GM18520 (cell line): ENCODE measurements at regions not wholly inside any gene's neighbourhood (a gene's known extent, or its start where the extent isn't known, plus 50 kb on each side); places are given as distances from the start of the nearest gene placed in this dataset.
"Not testable (repeated sequence)": the region's sequence is repeated elsewhere in the genome, so short reads cannot be mapped to it uniquely, and the experiment has no call there.

ENCODE experiments used
- ATAC-seq: cut with Tn5 transposase; IDR thresholded peaks from one replicate; pipeline ENCODE4 v1.9.1; 2021; ENCODE audit not compliant: unreplicated experiment

- not testable (repeated sequence) for ATAC-seq
Observed at GRCh38 chr9:115692868-115693267, 460.7 kb upstream of the PAPPA start.

DNA sequence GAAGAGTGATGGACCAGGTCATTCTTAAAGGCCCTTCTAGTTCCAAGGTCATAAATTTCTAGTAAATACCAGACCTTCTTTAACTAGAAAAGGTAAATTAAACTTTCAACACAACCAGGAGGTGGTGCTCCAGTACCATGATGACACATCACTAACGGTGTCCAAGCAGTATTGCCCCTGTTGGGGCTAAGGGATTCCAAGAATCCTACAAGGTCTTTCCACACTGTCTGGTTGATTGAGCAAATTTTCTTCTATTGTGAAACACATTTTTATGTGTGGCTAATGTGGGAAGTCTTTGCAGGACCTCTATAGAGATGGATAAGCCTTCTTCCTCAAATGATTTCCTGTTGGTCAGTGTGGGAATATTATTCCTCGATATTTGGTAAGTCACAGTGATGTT, 459.6 kb upstream of the PAPPA start:
- no peak for ATAC-seq

DNA sequence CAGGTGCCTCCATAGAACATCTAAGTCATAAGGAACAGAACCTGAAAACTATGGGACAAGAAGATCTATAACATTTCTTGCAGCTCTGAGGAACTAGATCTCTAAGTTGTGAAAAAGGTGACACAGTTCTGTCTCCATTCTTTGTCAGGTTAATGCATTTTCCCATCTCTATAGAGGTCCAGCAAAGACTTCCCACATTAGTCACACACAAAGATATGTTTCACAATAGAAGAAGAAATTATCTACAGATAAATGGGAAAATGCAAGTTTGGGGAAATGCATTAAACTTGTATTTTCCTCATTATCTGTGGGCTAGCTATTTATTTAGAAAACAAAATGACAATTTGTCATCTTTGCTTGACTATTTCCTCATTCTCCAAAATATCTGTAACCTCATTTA, 458.6 kb upstream of the PAPPA start:
- ATAC-seq = no peak

GRCh38 chr9:115712981-115713380, 440.6 kb upstream of the PAPPA start:
- ATAC-seq = no peak

DNA sequence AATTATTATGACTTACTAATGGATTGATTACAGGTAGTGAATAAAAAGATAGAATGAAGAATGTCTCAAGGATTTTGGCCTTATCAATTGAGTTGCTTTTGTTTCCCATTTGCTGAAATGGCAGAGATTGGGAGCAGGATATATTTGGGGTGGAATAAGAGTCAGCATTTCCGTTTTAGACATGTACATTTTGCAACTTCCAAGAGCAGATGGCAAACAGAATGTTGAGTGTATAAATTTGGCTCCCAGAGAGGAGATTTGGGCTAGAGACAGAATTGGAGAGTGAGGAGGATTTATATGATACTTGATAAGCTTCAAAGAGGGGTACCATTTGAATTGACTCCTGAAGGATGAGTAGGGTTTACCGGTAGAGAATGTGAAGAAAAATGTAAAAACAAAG, 437.9 kb upstream of the PAPPA start:
- no peak for ATAC-seq

GRCh38 chr9:115717298-115717697, 436.3 kb upstream of the PAPPA start:
- ATAC-seq = no peak

DNA sequence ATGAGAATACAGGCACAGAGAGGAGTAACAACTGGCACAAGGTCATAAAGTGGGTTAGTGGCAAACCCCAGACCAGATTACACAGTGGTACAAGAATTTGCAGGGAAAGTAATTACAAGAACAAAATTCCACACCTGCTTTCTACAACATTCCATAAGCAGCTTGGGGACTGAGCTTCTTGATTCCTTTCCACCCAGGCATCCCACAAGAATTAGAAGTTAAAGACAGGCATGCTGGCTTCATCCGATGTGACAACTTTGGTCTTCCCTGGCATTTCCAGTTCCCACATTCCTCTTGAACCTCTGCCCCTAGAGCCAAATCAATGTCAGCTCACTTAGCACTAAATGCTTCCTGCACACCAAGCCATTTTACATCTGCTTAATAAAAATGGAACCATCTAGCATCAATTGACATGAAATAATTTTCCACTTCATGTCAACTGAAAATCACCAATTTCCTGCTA, 435.8 kb upstream of the PAPPA start:
- no peak for ATAC-seq

- no peak for ATAC-seq
Observed at GRCh38 chr9:115730396-115730795, 423.2 kb upstream of the PAPPA start.

- ATAC-seq = no peak
Observed at GRCh38 chr9:115730845-115731244, 422.7 kb upstream of the PAPPA start.

GRCh38 chr9:115733318-115734110, 420.1 kb upstream of the PAPPA start:
- ATAC-seq = no peak

- ATAC-seq = no peak
Observed at GRCh38 chr9:115739096-115739875, 414.3 kb upstream of the PAPPA start.

DNA sequence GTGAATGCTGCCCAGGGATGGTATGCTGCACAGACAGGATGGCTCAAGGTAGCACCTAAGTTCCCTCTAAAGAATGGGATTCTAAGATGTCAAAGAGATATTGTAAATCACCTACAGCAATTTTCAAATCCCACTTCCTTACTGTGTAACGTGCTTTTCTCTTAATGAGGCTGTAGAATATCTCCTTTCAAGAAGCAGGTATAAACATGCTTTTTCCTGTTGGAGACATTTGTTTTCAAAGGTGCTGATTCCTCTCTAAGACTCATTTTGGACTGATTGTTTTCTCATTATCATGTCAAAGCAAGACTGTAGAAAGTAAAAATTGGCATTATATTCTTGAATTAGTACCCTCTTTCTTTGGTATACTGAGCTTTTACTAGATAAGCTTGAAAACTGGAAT, 412.6 kb upstream of the PAPPA start:
- no peak for ATAC-seq

- ATAC-seq = no peak
Observed at GRCh38 chr9:115743709-115744605, 409.6 kb upstream of the PAPPA start.

GRCh38 chr9:115746496-115746895, 407.1 kb upstream of the PAPPA start:
- no peak for ATAC-seq

- ATAC-seq = no peak
Observed at GRCh38 chr9:115747731-115748130, 405.9 kb upstream of the PAPPA start.

DNA sequence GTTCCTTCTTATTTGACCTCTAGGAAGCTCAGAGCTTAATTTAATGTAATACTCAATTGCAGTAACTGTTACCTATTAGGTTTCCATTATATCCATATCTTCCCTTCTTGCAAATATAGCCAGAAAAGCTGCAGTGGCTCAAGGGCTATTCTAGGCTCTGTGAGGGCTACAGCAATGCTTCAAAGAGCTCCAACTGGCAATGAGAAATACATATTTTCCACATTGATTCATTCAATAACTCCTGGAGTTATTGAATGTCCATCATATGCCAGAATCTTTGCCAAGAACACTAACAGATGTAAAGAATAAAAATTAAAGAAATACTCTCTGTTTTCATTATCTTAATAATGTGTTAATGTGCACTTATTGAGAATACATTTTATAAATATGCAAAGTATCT, 396.9 kb upstream of the PAPPA start:
- ATAC-seq = no peak

- ATAC-seq = no peak
Observed at GRCh38 chr9:115757461-115757860, 396.1 kb upstream of the PAPPA start.

DNA sequence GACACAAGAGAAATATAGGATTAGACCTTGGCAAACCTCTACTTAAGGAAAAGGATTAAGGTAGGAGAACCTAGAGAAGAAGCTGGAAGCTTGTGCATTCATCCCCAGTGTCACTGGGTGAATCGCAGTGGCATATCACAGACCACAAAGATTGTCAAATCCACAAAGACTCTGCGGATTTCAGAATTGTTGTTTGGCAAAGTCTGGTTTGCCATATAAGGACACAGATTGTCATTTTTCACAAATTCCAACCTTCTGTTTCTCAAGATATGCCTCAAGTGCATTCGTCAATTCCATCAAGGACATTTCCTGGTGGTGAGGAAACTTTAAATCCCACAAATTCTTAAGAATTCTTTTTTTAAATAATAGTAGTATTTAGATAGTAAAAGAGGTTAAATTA, 395.1 kb upstream of the PAPPA start:
- ATAC-seq = no peak

- no peak for ATAC-seq
Observed at GRCh38 chr9:115759426-115759825, 394.2 kb upstream of the PAPPA start.

DNA sequence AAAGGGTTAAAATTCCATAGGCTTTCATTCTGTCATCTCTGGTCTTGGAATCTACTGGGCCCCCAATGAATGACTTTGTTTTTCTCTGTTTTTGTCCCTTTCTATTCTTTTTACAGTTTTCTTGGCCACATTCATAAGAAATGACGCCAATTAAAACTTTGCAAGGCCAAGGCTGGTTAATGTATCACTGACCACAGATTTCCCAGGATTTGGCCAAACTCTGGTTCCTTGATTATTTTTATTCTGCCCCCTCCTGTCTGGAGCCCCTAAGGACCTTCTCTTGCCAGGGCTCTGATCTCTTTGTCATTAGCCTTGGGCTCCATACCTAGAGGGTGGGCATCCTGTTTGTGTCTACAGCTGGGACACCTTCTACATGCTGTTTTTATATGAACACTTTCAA, 388.9 kb upstream of the PAPPA start:
- no peak for ATAC-seq

GRCh38 chr9:115765060-115765459, 388.5 kb upstream of the PAPPA start:
- ATAC-seq = no peak
